LNCaP clone FGC (cell line): ENCODE measurements at regions not wholly inside any gene's neighbourhood (a gene's known extent, or its start where the extent isn't known, plus 50 kb on each side); places are given as distances from the start of the nearest gene placed in this dataset.

Experiments used
- DNase-seq: peaks from one replicate; pipeline ENCODE4 v3.0.0-alpha.2; 2011; ENCODE audit warnings: low read depth
- H3K4me3 ChIP-seq: 2 replicates; pipeline ENCODE4 v1.5.1; 2011; ENCODE audit warnings: mild to moderate bottlenecking, low read depth, low read length, control low read depth
- TF ChIP-seq, protein P1 (sequence below): IDR thresholded peaks from 2 replicates; pipeline ENCODE4 v1.5.1; 2012; ENCODE audit warnings: mild to moderate bottlenecking; ENCODE audit not compliant: control insufficient read depth, insufficient read depth; ENCODE audit errors: extremely low read depth

DNA sequence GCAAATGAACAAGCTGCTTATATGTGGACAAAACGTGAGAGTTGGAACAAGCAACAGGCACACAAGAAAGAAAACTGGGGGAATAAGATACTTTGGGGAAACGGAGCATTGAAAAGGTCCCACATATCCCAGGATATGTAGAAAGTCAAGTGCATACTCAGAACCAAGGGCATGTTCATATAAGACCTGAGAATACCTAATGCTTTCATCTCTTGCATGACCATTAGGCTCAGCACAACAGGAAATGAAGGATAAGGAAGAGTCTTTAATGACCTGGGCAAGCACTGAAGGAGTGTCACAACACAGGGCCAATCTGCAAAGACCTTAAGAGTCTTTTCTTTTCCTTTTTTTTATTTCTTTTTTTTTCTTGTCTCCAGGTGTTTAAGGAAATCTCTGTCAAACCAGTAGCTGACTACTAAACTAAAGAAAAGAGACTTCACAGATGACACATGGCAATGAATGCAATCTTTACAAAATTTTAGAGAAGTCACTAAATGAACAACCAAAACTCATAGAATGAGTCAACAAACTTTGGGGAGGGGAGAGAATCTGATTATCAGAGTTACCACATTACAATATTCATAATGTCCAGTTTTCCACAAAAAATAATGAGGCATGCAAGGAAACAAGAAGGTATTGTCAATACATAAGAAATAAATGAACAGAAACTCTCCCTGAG lies 67.9 kb upstream of the STK26 start:
- no peak overlapping the region for H3K4me3 ChIP-seq
- DNase-seq = no peak
- TF ChIP-seq, protein P1, sequence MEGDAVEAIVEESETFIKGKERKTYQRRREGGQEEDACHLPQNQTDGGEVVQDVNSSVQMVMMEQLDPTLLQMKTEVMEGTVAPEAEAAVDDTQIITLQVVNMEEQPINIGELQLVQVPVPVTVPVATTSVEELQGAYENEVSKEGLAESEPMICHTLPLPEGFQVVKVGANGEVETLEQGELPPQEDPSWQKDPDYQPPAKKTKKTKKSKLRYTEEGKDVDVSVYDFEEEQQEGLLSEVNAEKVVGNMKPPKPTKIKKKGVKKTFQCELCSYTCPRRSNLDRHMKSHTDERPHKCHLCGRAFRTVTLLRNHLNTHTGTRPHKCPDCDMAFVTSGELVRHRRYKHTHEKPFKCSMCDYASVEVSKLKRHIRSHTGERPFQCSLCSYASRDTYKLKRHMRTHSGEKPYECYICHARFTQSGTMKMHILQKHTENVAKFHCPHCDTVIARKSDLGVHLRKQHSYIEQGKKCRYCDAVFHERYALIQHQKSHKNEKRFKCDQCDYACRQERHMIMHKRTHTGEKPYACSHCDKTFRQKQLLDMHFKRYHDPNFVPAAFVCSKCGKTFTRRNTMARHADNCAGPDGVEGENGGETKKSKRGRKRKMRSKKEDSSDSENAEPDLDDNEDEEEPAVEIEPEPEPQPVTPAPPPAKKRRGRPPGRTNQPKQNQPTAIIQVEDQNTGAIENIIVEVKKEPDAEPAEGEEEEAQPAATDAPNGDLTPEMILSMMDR = no peak

DNA sequence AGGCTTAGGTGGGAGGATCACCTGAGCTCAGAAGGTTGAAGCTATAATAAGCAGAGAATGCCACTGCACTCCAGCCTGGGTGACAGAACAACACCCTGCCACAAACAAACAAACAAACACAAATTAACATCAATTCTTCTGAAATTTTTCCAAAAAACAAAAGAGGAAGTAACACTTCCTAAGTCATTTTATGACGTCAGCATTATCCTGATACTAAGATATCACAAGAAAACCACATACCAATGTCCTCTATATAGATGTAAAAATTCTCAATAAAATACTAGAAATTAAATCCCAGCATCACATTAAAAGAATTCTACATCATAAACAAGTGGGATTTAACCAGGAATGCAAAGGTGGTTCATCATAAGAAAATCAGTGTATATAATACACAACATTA lies 64.4 kb upstream of the STK26 start:
- no peak overlapping the region for H3K4me3 ChIP-seq
- TF ChIP-seq, protein P1 = no peak
- no peak for DNase-seq

DNA sequence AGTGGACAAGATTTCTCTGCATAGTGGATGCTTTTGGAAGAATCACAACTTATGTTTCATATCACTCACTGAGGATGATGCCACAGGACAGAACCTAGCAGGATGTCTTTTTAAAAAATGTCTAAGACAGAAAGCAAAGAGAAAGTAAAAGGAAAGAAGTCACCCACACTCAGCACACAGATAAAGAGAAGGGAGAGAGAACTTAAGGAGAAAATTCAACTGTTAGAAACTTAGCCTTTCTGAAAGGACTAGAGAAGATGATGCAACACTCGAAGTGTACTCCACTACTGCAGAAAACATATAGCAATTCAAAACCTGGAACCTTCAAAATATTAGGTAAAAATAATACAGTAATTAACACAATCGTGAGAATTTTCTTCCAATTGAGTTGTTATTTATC lies 52.8 kb upstream of the STK26 start:
- no peak overlapping the region for H3K4me3 ChIP-seq
- no peak for DNase-seq
- TF ChIP-seq, protein P1 = no peak
